ENCODE measurements at regions not wholly inside any gene's neighbourhood (a gene's known extent, or its start where the extent isn't known, plus 50 kb on each side); places are given as distances from the start of the nearest gene placed in this dataset.
"Not testable (repeated sequence)": the region's sequence is repeated elsewhere in the genome, so short reads cannot be mapped to it uniquely, and the experiment has no call there.

DNA sequence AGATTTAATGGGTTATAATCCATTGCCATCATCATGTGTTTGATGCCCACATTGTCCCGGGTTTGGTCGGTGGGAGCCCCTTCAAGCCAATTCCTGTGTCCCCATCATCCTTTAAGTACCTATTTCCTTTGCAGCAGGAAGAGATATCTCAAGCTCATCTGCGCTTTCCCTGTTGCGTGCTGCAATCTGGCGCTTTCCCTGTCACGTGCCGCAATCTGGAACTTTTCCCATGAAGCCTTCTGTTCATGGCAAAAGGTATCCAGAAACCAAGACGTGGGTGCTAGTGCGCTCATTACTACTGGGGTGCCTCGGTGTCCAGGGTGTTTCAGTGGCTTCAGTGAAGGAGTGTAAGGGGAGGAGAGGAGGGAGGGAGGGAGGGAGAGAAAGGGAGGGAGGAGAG lies 174.6 kb upstream of the ZNF469 start:
- H3K9me3 Mint-ChIP-seq (ENCODE audit: low read depth), result peaks cover 5% of the 10 kb centered on the region
- H3K27ac Mint-ChIP-seq (ENCODE audit: unreplicated experiment), result no peak overlapping the region
- no peaks in the 10 kb centered on the region for H3K4me1 Mint-ChIP-seq (ENCODE audit: low read depth)
- no peaks in the 10 kb centered on the region for H3K27me3 Mint-ChIP-seq (ENCODE audit: low read depth)
- H3K4me3 Mint-ChIP-seq (ENCODE audit: unreplicated experiment), result no peak overlapping the region
- TF ChIP-seq, protein P1, sequence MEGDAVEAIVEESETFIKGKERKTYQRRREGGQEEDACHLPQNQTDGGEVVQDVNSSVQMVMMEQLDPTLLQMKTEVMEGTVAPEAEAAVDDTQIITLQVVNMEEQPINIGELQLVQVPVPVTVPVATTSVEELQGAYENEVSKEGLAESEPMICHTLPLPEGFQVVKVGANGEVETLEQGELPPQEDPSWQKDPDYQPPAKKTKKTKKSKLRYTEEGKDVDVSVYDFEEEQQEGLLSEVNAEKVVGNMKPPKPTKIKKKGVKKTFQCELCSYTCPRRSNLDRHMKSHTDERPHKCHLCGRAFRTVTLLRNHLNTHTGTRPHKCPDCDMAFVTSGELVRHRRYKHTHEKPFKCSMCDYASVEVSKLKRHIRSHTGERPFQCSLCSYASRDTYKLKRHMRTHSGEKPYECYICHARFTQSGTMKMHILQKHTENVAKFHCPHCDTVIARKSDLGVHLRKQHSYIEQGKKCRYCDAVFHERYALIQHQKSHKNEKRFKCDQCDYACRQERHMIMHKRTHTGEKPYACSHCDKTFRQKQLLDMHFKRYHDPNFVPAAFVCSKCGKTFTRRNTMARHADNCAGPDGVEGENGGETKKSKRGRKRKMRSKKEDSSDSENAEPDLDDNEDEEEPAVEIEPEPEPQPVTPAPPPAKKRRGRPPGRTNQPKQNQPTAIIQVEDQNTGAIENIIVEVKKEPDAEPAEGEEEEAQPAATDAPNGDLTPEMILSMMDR (IDR thresholded peaks at IDR 0.05), result no peak
- H3K36me3 Mint-ChIP-seq (ENCODE audit: low read depth), result peaks cover 2% of the 10 kb centered on the region
- no peak for DNase-seq (ENCODE audit: low spot score)

DNA sequence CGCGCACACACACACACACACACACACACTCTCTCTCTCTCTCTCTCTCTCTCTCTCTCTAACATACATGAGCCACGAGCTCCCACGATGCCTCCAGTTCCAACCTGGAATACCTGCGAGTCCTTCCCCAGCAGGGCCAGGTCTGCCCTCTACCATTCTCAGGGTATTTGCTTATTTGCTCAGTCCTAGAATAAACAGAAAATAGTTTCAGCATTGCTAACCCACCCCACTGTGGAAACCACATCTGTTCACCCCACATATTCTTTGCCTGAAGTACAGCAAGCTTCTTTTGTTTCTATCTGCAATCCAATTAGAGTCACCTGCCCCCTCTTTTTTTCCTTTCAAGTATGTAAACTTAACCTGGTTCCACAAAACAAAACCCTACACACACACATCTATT lies 174.0 kb upstream of the ZNF469 start:
- not testable (repeated sequence) for H3K27ac Mint-ChIP-seq (ENCODE audit: unreplicated experiment); H3K9me3 Mint-ChIP-seq (ENCODE audit: low read depth); H3K4me1 Mint-ChIP-seq (ENCODE audit: low read depth); H3K4me3 Mint-ChIP-seq (ENCODE audit: unreplicated experiment); H3K27me3 Mint-ChIP-seq (ENCODE audit: low read depth); H3K36me3 Mint-ChIP-seq (ENCODE audit: low read depth); DNase-seq (ENCODE audit: low spot score)

DNA sequence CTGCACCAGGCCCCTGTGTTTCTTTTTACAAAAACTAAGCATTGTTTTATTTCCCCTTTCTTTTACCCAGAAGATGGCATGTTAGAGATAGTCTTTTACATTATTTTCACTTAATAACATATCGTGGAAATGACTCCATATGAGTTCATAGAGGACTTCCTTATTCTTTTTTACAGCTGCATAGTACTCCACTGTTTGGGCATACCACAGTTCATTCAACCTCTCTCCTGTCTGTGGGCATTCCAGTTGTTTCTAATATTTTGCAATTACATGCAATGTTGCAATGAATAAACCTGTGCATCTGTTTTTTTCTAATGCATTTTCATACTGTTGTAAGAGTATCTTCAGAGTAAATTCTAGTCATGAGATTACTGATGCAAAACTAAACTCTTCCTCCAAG lies 173.2 kb upstream of the ZNF469 start:
- H3K27ac Mint-ChIP-seq (ENCODE audit: unreplicated experiment); DNase-seq (ENCODE audit: low spot score); H3K4me1 Mint-ChIP-seq (ENCODE audit: low read depth); H3K36me3 Mint-ChIP-seq (ENCODE audit: low read depth); H3K27me3 Mint-ChIP-seq (ENCODE audit: low read depth); H3K4me3 Mint-ChIP-seq (ENCODE audit: unreplicated experiment); H3K9me3 Mint-ChIP-seq (ENCODE audit: low read depth): not testable (repeated sequence)

DNA sequence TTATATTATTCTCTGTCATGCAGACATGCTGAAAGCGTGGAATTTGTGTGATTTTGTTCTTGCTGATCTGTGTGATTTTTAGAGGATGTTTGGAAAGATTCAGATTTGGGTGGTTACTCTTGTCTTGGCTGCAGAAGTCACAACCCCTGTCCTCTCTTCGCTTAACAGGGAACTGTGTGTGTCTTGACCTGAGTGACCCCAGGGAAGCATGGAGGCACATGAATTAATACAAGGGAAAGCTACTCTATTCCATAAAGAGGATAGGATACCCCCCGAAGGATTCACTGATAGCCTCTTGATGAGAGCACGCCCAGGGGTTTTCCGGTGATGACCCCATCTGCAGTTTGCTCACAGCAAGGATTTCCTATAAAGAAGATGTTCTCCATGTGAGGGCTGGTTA lies 168.8 kb upstream of the ZNF469 start:
- not testable (repeated sequence) for H3K27ac Mint-ChIP-seq (ENCODE audit: unreplicated experiment); H3K36me3 Mint-ChIP-seq (ENCODE audit: low read depth); H3K4me3 Mint-ChIP-seq (ENCODE audit: unreplicated experiment); DNase-seq (ENCODE audit: low spot score); H3K27me3 Mint-ChIP-seq (ENCODE audit: low read depth); H3K4me1 Mint-ChIP-seq (ENCODE audit: low read depth)
- peaks cover 12% of the 10 kb centered on the region for H3K9me3 Mint-ChIP-seq (ENCODE audit: low read depth)

DNA sequence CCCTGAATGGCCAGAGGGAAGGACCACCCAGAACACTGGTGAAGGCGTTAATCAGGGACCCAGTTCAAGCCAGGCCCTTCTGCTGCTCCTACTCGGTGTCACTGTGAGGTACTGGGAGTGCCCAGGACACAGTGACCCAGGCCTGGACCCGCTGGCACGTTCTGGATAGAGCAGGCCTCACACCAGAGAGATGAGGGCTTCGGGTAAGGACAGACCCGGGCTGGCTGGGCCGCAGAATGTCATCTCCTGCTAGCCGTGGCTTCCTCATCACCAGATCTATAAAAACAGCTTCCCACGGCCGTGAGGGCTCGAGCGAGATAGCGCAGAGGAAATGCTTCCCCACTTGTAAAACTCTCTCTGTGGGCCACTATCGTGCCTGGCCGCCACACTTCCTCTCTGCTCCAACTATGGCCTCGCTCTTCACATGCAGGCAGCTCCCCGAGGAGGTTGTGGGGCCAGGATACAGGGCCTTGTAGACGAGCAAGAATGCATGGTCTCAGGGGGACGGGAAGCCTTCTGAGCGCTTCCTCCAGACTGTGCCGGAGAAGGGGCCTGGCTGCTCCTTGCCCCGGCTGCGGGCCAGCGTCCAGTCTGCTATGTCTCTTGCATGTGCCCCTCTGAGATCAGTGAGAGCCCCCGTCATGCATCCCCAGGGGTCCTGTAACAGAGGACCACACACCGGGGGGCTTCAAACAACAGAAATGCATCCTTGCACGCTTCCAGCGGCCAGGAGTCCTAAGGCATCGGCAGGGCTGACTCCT lies 161.6 kb upstream of the ZNF469 start:
- H3K27me3 Mint-ChIP-seq (ENCODE audit: low read depth); H3K36me3 Mint-ChIP-seq (ENCODE audit: low read depth); DNase-seq (ENCODE audit: low spot score); H3K9me3 Mint-ChIP-seq (ENCODE audit: low read depth); H3K27ac Mint-ChIP-seq (ENCODE audit: unreplicated experiment); H3K4me1 Mint-ChIP-seq (ENCODE audit: low read depth); H3K4me3 Mint-ChIP-seq (ENCODE audit: unreplicated experiment): not testable (repeated sequence)

DNA sequence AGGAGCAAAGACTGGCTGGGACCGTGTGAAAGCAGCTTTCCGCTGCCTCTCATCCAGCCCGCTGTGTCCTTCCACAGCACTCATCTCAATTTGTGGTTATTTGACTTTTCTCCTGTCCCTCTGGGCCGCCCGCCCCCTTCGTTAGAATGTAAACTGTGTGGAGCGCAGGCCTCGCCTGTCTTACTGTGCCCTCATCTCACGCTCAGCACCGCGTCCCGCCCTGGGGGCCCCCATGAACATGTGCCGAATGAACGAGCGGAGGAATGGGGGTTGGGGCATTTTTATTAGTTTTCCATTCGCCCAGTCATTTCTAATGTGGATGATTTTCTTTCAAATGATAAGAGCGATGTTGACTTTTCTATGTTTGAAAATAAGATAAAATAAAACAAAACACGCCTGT lies 159.1 kb upstream of the ZNF469 start:
- H3K4me3 Mint-ChIP-seq (ENCODE audit: unreplicated experiment); H3K27me3 Mint-ChIP-seq (ENCODE audit: low read depth); H3K36me3 Mint-ChIP-seq (ENCODE audit: low read depth); H3K4me1 Mint-ChIP-seq (ENCODE audit: low read depth); H3K9me3 Mint-ChIP-seq (ENCODE audit: low read depth); DNase-seq (ENCODE audit: low spot score); H3K27ac Mint-ChIP-seq (ENCODE audit: unreplicated experiment): not testable (repeated sequence)

DNA sequence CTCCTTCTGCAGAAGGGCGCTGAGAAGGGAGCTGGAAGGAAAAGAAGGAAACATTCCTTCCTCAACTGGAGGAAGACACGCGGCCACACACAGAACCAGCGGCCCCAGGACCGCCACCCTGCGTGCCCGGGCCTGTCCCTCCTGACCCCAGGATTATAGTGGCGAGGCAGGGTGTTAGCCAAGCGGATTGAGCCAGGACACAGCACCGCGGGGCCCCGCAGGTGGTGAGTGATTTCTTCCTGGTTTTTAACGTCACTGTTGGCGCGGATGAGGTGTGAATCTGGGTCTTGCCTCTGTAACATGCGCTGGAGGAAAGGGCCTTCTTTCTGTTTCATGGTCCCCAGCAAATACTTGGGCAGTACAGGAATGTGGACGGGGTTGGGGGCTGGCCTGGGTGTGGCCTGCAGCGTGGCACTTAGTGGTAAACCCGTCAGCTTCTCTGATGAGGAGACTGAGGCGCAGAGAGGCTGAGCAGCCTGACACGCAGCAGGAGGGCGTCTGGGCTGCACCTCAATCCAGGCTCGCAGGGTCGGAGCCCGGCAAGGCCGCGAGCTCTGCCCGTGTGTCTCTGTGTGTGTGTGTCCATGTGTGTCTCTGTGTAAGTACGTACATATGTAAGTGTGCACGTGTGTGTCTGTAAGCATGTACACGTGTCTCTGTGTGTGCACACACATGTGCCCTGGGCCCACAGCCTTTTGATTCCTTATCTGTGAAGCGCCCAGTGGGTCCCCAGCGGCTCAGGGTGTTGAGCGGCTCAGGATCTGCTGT lies 158.4 kb upstream of the ZNF469 start:
- H3K4me3 Mint-ChIP-seq (ENCODE audit: unreplicated experiment); H3K9me3 Mint-ChIP-seq (ENCODE audit: low read depth); DNase-seq (ENCODE audit: low spot score); H3K27me3 Mint-ChIP-seq (ENCODE audit: low read depth); H3K4me1 Mint-ChIP-seq (ENCODE audit: low read depth); H3K36me3 Mint-ChIP-seq (ENCODE audit: low read depth); H3K27ac Mint-ChIP-seq (ENCODE audit: unreplicated experiment): not testable (repeated sequence)

DNA sequence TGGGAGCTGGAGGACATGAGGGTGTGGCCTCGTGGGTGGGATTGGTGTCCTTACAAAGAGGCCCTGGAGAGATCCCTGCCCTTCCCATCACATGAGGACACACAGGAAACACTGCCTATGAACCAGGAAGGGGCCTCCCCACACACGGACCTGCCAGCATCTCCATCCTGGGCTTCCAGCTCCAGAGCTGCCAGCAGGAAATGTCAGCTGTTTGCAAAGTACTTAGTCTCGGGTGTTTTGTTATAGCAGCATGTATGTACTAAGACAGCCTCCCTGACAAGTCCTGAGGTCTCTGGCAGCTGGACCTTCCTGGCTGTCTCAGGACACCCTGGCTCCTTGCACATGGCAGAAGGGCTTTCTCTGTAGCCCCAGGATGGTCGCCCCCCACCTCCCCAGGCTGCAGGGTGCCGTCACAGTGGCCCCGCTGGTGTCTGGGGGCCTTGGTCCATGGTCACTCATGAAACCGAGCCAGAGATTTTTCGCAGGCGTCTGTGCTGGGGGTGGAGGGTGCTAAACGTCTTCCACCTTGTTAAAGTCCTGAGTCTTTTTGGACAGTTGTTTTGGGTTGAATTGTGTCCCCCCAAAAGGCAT lies 157.0 kb upstream of the ZNF469 start:
- DNase-seq (ENCODE audit: low spot score), result not testable (repeated sequence)

DNA sequence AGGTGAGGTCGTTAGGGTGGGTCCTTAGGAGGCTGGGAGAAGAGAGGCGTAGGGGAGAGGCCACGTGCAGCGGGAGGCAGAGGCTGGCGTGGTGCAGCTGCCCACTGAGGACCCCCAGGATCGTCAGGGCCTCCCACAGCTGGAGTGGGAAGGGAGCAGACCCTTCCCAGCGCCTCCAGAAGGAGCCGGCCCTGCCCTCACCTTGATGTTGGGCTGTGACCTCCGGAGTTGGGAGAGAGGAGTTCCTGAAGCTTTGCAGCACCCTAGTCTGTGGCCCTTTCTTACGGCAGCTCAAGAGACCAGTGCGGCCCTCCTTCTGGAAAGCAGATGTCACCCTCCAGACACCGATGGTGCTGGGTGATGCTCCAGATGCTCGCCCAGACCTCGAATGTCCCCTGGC lies 156.5 kb upstream of the ZNF469 start:
- H3K9me3 Mint-ChIP-seq (ENCODE audit: low read depth); H3K27ac Mint-ChIP-seq (ENCODE audit: unreplicated experiment); H3K4me3 Mint-ChIP-seq (ENCODE audit: unreplicated experiment): not testable (repeated sequence)

More for the DNA sequence above, 157.0 kb upstream of the ZNF469 start:
- H3K27ac Mint-ChIP-seq (ENCODE audit: unreplicated experiment); H3K4me3 Mint-ChIP-seq (ENCODE audit: unreplicated experiment); H3K9me3 Mint-ChIP-seq (ENCODE audit: low read depth); H3K36me3 Mint-ChIP-seq (ENCODE audit: low read depth); H3K27me3 Mint-ChIP-seq (ENCODE audit: low read depth); H3K4me1 Mint-ChIP-seq (ENCODE audit: low read depth): not testable (repeated sequence)

DNA sequence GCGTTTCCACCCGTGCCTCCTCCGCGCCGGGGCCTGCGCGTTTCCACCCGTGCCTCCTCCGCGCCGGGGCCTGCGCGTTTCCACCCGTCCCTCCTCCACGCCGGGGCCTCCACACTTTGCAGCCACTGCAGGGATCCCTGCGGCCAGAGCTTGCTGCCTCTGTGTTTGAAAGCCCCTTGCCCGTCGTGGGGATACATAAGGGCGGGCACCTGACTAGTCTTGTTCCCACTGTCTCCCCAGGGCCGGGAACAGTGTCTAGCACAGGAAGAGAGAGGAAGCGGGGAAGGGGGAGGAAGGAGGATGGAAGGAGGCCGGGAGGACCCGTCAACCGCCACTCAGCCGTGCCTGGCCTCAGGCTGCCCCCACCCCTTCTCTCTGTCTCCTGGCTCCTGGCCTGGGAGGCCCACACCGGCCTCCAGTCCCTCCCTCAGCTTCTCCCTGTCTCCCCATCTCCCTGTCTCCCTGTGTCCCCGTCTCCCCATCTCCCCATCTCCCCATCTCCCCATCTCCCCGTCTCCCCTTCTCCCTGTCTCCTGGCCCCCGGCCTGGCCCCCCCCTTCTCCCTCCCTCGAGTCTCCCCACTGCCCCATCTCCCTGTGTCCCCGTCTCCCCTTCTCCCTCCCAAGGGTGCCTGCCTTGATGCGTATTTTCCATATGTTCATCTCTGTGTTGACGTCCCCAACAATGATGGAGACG lies 155.6 kb upstream of the ZNF469 start:
- H3K27me3 Mint-ChIP-seq (ENCODE audit: low read depth); H3K27ac Mint-ChIP-seq (ENCODE audit: unreplicated experiment); H3K4me3 Mint-ChIP-seq (ENCODE audit: unreplicated experiment); DNase-seq (ENCODE audit: low spot score); H3K4me1 Mint-ChIP-seq (ENCODE audit: low read depth); H3K9me3 Mint-ChIP-seq (ENCODE audit: low read depth); H3K36me3 Mint-ChIP-seq (ENCODE audit: low read depth): not testable (repeated sequence)

More for the DNA sequence above, 156.5 kb upstream of the ZNF469 start:
- not testable (repeated sequence) for H3K4me1 Mint-ChIP-seq (ENCODE audit: low read depth); DNase-seq (ENCODE audit: low spot score); H3K36me3 Mint-ChIP-seq (ENCODE audit: low read depth); H3K27me3 Mint-ChIP-seq (ENCODE audit: low read depth)

DNA sequence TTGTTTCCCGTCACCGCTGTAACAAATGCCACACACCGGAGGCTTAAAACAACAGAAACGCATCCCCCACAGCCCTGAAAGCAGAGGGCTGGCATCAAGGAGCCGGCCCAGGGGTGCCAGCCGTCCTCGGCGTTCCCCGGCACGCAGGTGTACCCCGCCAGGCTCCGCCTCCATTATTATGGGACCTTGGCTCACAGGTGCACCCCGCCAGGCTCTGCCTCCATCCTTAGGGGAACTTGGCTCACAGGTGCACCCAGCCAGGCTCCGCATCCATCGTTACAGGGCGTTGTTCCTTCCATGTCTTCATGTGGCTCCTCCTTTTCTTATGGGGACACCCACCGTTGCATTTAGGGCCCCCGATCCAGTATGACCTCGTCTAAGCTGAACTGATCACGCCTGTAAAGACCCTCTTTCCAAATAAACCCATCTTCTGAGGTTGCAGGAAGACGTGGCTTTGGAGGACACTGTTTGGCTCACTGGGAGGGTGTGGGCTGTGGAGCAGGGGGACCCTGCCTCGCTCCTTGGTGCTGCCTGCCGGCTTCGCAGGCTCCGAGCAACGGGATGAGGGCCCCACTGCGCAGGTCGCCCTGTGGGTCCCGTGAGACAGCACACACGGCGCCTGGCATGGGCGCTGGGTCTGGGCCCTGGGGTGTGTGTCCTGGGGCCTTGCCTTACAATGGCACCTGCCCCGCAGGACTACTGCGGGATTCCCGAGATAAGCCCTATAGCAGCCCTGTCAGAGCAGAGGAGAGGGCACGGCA lies 154.9 kb upstream of the ZNF469 start:
- H3K4me3 Mint-ChIP-seq (ENCODE audit: unreplicated experiment); H3K9me3 Mint-ChIP-seq (ENCODE audit: low read depth); H3K36me3 Mint-ChIP-seq (ENCODE audit: low read depth); DNase-seq (ENCODE audit: low spot score); H3K27ac Mint-ChIP-seq (ENCODE audit: unreplicated experiment); H3K4me1 Mint-ChIP-seq (ENCODE audit: low read depth); H3K27me3 Mint-ChIP-seq (ENCODE audit: low read depth): not testable (repeated sequence)

Measured in chondrocyte (in vitro differentiated cells).